ENCODE measurements at regions not wholly inside any gene's neighbourhood (a gene's known extent, or its start where the extent isn't known, plus 50 kb on each side); places are given as distances from the start of the nearest gene placed in this dataset.

GRCh38 chr17:27384261-27384701 is 72.0 kb upstream of the KSR1 start:
- no peak overlapping the region for H3K4me3 ChIP-seq (ENCODE audit: low read depth, low read length)
- no peak for DNase-seq (ENCODE audit: low read depth)
- no peak for TF ChIP-seq CTCF (IDR thresholded peaks at IDR 0.05; ENCODE audit: low read depth, low read length, missing control alignments)

GRCh38 chr17:27384726-27385125 is 71.5 kb upstream of the KSR1 start:
- DNase-seq (ENCODE audit: low read depth): no peak
- no peak for TF ChIP-seq CTCF (IDR thresholded peaks at IDR 0.05; ENCODE audit: low read depth, low read length, missing control alignments)
- no peak overlapping the region for H3K4me3 ChIP-seq (ENCODE audit: low read depth, low read length)

GRCh38 chr17:27385626-27386025 is 70.6 kb upstream of the KSR1 start:
- DNase-seq (ENCODE audit: low read depth): no peak
- no peak overlapping the region for H3K4me3 ChIP-seq (ENCODE audit: low read depth, low read length)
- TF ChIP-seq CTCF (IDR thresholded peaks at IDR 0.05; ENCODE audit: low read depth, low read length, missing control alignments): no peak

- TF ChIP-seq CTCF (IDR thresholded peaks at IDR 0.05; ENCODE audit: low read depth, low read length, missing control alignments): no peak
Measured at GRCh38 chr17:27386206-27387075, 69.8 kb upstream of the KSR1 start.

GRCh38 chr17:27389542-27390140 is 66.6 kb upstream of the KSR1 start:
- no peak overlapping the region for H3K4me3 ChIP-seq (ENCODE audit: low read depth, low read length)
- DNase-seq (ENCODE audit: low read depth): no peak
- no peak for TF ChIP-seq CTCF (IDR thresholded peaks at IDR 0.05; ENCODE audit: low read depth, low read length, missing control alignments)

More at GRCh38 chr17:27386206-27387075, 69.8 kb upstream of the KSR1 start:
- no peak overlapping the region for H3K4me3 ChIP-seq (ENCODE audit: low read depth, low read length)
- DNase-seq (ENCODE audit: low read depth): no peak

- no peak for TF ChIP-seq CTCF (IDR thresholded peaks at IDR 0.05; ENCODE audit: low read depth, low read length, missing control alignments)
- no peak for DNase-seq (ENCODE audit: low read depth)
- H3K4me3 ChIP-seq (ENCODE audit: low read depth, low read length): no peak overlapping the region
Measured at GRCh38 chr17:27390540-27390939, 65.7 kb upstream of the KSR1 start.
